HCT116 (cell line): ENCODE measurements at regions not wholly inside any gene's neighbourhood (a gene's known extent, or its start where the extent isn't known, plus 50 kb on each side); places are given as distances from the start of the nearest gene placed in this dataset.

Experiments used
- ATAC-seq: fragments of 200-7000 bp; cut with Tn5 transposase; 2 replicates; pipeline ENCODE4 v1.9.1; 2020; ENCODE audit warnings: mild to moderate bottlenecking, moderate library complexity
- BruUV-seq: library from RNA; stranded (reverse); fragments of 400-500 nt; replicated peaks from 2 replicates; lab custom pipeline; 2021; lab: Mats Ljungman, UMichigan
- CTCF ChIA-PET: fragments of 300-600 bp; sonication (Branson Sonifier 250); formaldehyde crosslinking; loops from one replicate; lab custom pipeline; 2021; ENCODE audit warnings: antibody characterized with exemption; lab: Charles Lee
- POLR2A ChIA-PET: fragments of 300-600, 350-600 bp; sonication (Branson Sonifier 250); formaldehyde crosslinking; loops from one replicate; lab custom pipeline; 2021; ENCODE audit warnings: antibody characterized with exemption; lab: Charles Lee
- RAD21 ChIA-PET, 2 experiments: fragments of 300-600 bp; sonication (Branson Sonifier 250); formaldehyde crosslinking; loops; one replicate each; lab custom pipeline; 2023; ENCODE audit warnings: low total read pairs in 2 of 2; ENCODE audit not compliant: uncharacterized antibody in 2 of 2, unreplicated experiment in 2 of 2, low non-redundant PET in 1 of 2; lab: Charles Lee
- DNase-seq: peaks from one replicate; pipeline ENCODE4 v3.0.0-alpha.2; 2010; ENCODE audit warnings: low read depth, low spot score
- H2AFZ ChIP-seq: fragments of 200-600 bp; shearing (Covaris generic), sonication (generic); 2 replicates; pipeline ENCODE4 v1.6.1; 2017; ENCODE audit warnings: low read depth, mixed run types, mixed read lengths, antibody characterized with exemption, low read length; ENCODE audit not compliant: poor library complexity, severe bottlenecking
- H3K27ac ChIP-seq: 2 replicates; pipeline ENCODE4 v1.5.1; 2012; ENCODE audit warnings: low read depth, low read length
- H3K27me3 ChIP-seq: fragments of 200-600 bp; sonication (generic); 2 replicates; pipeline ENCODE4 v1.6.1; 2016; ENCODE audit warnings: mixed run types, low read length, mixed read lengths; ENCODE audit not compliant: insufficient read depth
- H3K36me3 ChIP-seq, 2 experiments: fragments of 200-500 bp in 1 of 2; fragments of 200-600 bp in 1 of 2; sonication (Bioruptor generic) in 1 of 2; sonication (generic) in 1 of 2; 2 replicates each; pipeline versions ENCODE4 v1.5.1 to v1.6.1; 2014 to 2016; ENCODE audit warnings: low read length in 2 of 2, inconsistent platforms in 1 of 2, mixed read lengths in 1 of 2, mixed run types in 1 of 2; ENCODE audit not compliant: insufficient read depth in 2 of 2, control insufficient read depth in 1 of 2
- H3K4me1 ChIP-seq, 2 experiments: fragments of 200-600 bp in 1 of 2; sonication (generic) in 1 of 2; 2 replicates each; pipeline versions ENCODE4 v1.5.1 to v1.6.1; 2012 to 2017; ENCODE audit warnings: low read length in 2 of 2, inconsistent platforms in 1 of 2, mild to moderate bottlenecking in 1 of 2, mixed read lengths in 1 of 2, mixed run types in 1 of 2, moderate library complexity in 1 of 2; ENCODE audit not compliant: insufficient read depth in 2 of 2, control insufficient read depth in 1 of 2
- H3K4me2 ChIP-seq: fragments of 200-600 bp; sonication (generic); 2 replicates; pipeline ENCODE4 v1.6.1; 2017; ENCODE audit warnings: mixed run types, low read length, mixed read lengths
- H3K4me3 ChIP-seq, 2 experiments: fragments of 200-600 bp in 1 of 2; sonication (generic) in 1 of 2; replicated peaks in 1 of 2; 2 replicates each; pipeline ENCODE4 v1.5.1; 2011 to 2016; ENCODE audit warnings: low read length in 2 of 2, control low read depth in 1 of 2, low read depth in 1 of 2, mild to moderate bottlenecking in 1 of 2, mixed read lengths in 1 of 2, mixed run types in 1 of 2
- H3K79me2 ChIP-seq: fragments of 200-600 bp; sonication (generic); 2 replicates; pipeline ENCODE4 v1.6.1; 2017; ENCODE audit warnings: mild to moderate bottlenecking, mixed run types, low read length, moderate library complexity, mixed read lengths; ENCODE audit not compliant: insufficient read depth
- H3K9ac ChIP-seq: fragments of 200-600 bp; sonication (generic); 2 replicates; pipeline ENCODE4 v1.6.1; 2016; ENCODE audit warnings: low read length, mixed read lengths
- H3K9me2 ChIP-seq: fragments of 200-600 bp; sonication (generic), shearing (Covaris generic); 2 replicates; pipeline ENCODE4 v1.6.1; 2017; ENCODE audit warnings: mixed run types, mild to moderate bottlenecking, moderate library complexity; ENCODE audit not compliant: insufficient read depth
- H3K9me3 ChIP-seq, 2 experiments: fragments of 200-500 bp in 1 of 2; fragments of 200-600 bp in 1 of 2; sonication (Bioruptor generic) in 1 of 2; sonication (generic) in 1 of 2; 2 replicates each; pipeline ENCODE4 v1.6.1; 2014 to 2017; ENCODE audit warnings: low read length in 2 of 2, mixed read lengths in 2 of 2, inconsistent platforms in 1 of 2, low read depth in 1 of 2, mild to moderate bottlenecking in 1 of 2, mixed run types in 1 of 2, moderate library complexity in 1 of 2; ENCODE audit not compliant: control insufficient read depth in 1 of 2, insufficient read depth in 1 of 2
- H4K20me1 ChIP-seq: fragments of 200-600 bp; sonication (generic), shearing (Covaris generic); 2 replicates; pipeline ENCODE4 v1.6.1; 2017; ENCODE audit warnings: mixed run types, mild to moderate bottlenecking, moderate library complexity; ENCODE audit not compliant: insufficient read depth
- CBX3 ChIP-seq: IDR thresholded peaks from 2 replicates; pipeline ENCODE4 v1.6.1; 2012; ENCODE audit warnings: low read depth
- ELF1 ChIP-seq: IDR thresholded peaks from 2 replicates; pipeline ENCODE4 v1.6.1; 2012; ENCODE audit warnings: low read depth, borderline replicate concordance
- EZH2phosphoT487 ChIP-seq: fragments of 200-600 bp; IDR thresholded peaks from 2 replicates; pipeline ENCODE4 v1.6.1; 2018; ENCODE audit warnings: antibody characterized with exemption, borderline replicate concordance
- JUND ChIP-seq: IDR thresholded peaks from 2 replicates; pipeline ENCODE4 v1.6.1; 2012
- POLR2A ChIP-seq: IDR thresholded peaks from 2 replicates; pipeline ENCODE4 v1.7.0; 2011; ENCODE audit warnings: borderline replicate concordance; ENCODE audit not compliant: insufficient read depth, insufficient read length; ENCODE audit errors: extremely low read depth
- REST ChIP-seq: IDR thresholded peaks from 2 replicates; pipeline ENCODE4 v1.6.1; 2012; ENCODE audit warnings: low read depth
- SRF ChIP-seq: IDR thresholded peaks from 2 replicates; pipeline ENCODE4 v1.6.1; 2012; ENCODE audit warnings: low read depth
- YY1 ChIP-seq: IDR thresholded peaks from 2 replicates; pipeline ENCODE4 v1.6.1; 2011; ENCODE audit warnings: low read length, low read depth, moderate library complexity, mild to moderate bottlenecking; ENCODE audit not compliant: insufficient replicate concordance; ENCODE audit errors: extremely low read depth
- ZBTB33 ChIP-seq: IDR thresholded peaks from 2 replicates; pipeline ENCODE4 v1.6.1; 2011; ENCODE audit warnings: mild to moderate bottlenecking, low read length, moderate library complexity; ENCODE audit not compliant: insufficient replicate concordance; ENCODE audit errors: extremely low read depth
- intact Hi-C: fragments of 100-400 bp; cut with micrococcal nuclease; formaldehyde crosslinking; loops from 2 replicates; pipeline ENCODE4 v1.10.0; 2022
- TF ChIP-seq, protein P1 (sequence below): IDR thresholded peaks from 2 replicates; pipeline ENCODE4 v1.6.1; 2012
- TF ChIP-seq, protein P2 (sequence below): IDR thresholded peaks from 2 replicates; pipeline ENCODE4 v1.6.1; 2012

GRCh38 chr19:20482721-20483120 is 82.9 kb downstream of the ZNF737 start:
- RAD21 ChIA-PET: no interaction called here
- intact Hi-C loops: no loop called here
- H3K9me2 ChIP-seq: no peaks in the 10 kb centered on the region
- no peak for DNase-seq
- TF ChIP-seq ZBTB33 (no peak), EZH2phosphoT487 (no peak), JUND (no peak), POLR2A (no peak), ELF1 (no peak), CBX3 (no peak), REST (no peak), SRF (no peak), YY1 (no peak)
- TF ChIP-seq, protein P1, sequence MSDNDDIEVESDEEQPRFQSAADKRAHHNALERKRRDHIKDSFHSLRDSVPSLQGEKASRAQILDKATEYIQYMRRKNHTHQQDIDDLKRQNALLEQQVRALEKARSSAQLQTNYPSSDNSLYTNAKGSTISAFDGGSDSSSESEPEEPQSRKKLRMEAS: no peak
- TF ChIP-seq, protein P2, sequence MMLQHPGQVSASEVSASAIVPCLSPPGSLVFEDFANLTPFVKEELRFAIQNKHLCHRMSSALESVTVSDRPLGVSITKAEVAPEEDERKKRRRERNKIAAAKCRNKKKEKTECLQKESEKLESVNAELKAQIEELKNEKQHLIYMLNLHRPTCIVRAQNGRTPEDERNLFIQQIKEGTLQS: no peak
- TF ChIP-seq, all 23 proteins: peak for 0
- Histone ChIP-seq H3K9me3 (peaks cover 4 to 5% of the 10 kb centered on the region in 2 experiments; a peak in 2 of 4 replicates), H3K27me3 (no peaks in the 10 kb centered on the region), H4K20me1 (no peaks in the 10 kb centered on the region), H3K4me2 (no peak overlapping the region), H3K79me2 (no peaks in the 10 kb centered on the region), H2AFZ (no peak overlapping the region), H3K27ac (no peak overlapping the region), H3K36me3 (no peaks in the 10 kb centered on the region), H3K4me3 (no peak overlapping the region), H3K4me1 (no peaks in the 10 kb centered on the region), H3K9ac (no peak overlapping the region)
- ATAC-seq: no peak
- no TSS peak for BruUV-seq
- ChIA-PET CTCF (no interaction called here), POLR2A (no interaction called here)
